ENCODE measurements at regions not wholly inside any gene's neighbourhood (a gene's known extent, or its start where the extent isn't known, plus 50 kb on each side); places are given as distances from the start of the nearest gene placed in this dataset.

- no peak overlapping the region for H3K27ac ChIP-seq (ENCODE audit: control insufficient read depth, insufficient read depth, low read length)
- H2AFZ ChIP-seq (ENCODE audit: control insufficient read depth, low read length): no peak overlapping the region
- H3K9me1 ChIP-seq (ENCODE audit: control insufficient read depth, extremely low read depth, insufficient read depth, low read length): no peaks in the 10 kb centered on the region
- DNase-seq (ENCODE audit: low read depth, low spot score): no peak
- H4K20me1 ChIP-seq (ENCODE audit: control insufficient read depth, extremely low read depth, insufficient read depth, low read length): no peaks in the 10 kb centered on the region
- H3K27me3 ChIP-seq (ENCODE audit: control insufficient read depth, extremely low read depth, insufficient read depth, low read length): no peaks in the 10 kb centered on the region
- no peak overlapping the region for H3K4me2 ChIP-seq (ENCODE audit: control insufficient read depth, extremely low read depth, insufficient read depth, low read depth, low read length)
- no peaks in the 10 kb centered on the region for H3K9me3 ChIP-seq (ENCODE audit: control insufficient read depth, low read depth, low read length)
- FAIRE-seq: no peak
- dilution Hi-C loops (cut with MboI; ENCODE audit: extremely low pct_ligation_motif_present, low sequenced_read_pairs): no loop called here
- H3K79me2 ChIP-seq (ENCODE audit: control insufficient read depth, insufficient read depth, low read length): no peaks in the 10 kb centered on the region
- H3K36me3 ChIP-seq (ENCODE audit: control insufficient read depth in 2 of 2, extremely low read depth in 1 of 2, insufficient read depth in 2 of 2, low read length in 2 of 2): no peaks in the 10 kb centered on the region
- no peak overlapping the region for H3K4me3 ChIP-seq (ENCODE audit: control insufficient read depth in 2 of 3, extremely low read depth in 1 of 3, insufficient read depth in 2 of 3, low read depth in 1 of 3, low read length in 3 of 3)
- no peak overlapping the region for H3K9ac ChIP-seq (ENCODE audit: control insufficient read depth, extremely low read depth, insufficient read depth, low read length)
- no peaks in the 10 kb centered on the region for H3K4me1 ChIP-seq (ENCODE audit: control insufficient read depth, extremely low read depth, insufficient read depth, low read length)
- TF ChIP-seq, protein P1, sequence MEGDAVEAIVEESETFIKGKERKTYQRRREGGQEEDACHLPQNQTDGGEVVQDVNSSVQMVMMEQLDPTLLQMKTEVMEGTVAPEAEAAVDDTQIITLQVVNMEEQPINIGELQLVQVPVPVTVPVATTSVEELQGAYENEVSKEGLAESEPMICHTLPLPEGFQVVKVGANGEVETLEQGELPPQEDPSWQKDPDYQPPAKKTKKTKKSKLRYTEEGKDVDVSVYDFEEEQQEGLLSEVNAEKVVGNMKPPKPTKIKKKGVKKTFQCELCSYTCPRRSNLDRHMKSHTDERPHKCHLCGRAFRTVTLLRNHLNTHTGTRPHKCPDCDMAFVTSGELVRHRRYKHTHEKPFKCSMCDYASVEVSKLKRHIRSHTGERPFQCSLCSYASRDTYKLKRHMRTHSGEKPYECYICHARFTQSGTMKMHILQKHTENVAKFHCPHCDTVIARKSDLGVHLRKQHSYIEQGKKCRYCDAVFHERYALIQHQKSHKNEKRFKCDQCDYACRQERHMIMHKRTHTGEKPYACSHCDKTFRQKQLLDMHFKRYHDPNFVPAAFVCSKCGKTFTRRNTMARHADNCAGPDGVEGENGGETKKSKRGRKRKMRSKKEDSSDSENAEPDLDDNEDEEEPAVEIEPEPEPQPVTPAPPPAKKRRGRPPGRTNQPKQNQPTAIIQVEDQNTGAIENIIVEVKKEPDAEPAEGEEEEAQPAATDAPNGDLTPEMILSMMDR (optimal IDR thresholded peaks at IDR 0.05 in 1 of 3, IDR thresholded peaks at IDR 0.05 in 1 of 3, conservative IDR thresholded peaks at IDR 0.05 in 1 of 3; ENCODE audit: extremely low read depth in 1 of 3, insufficient read depth in 2 of 3, low read length in 3 of 3): no peak
- TF ChIP-seq EZH2 (IDR thresholded peaks at IDR 0.05; ENCODE audit: low read length): no peak
Measured at GRCh38 chr2:167776359-167776758, 471.0 kb downstream of the STK39 start.

DNA sequence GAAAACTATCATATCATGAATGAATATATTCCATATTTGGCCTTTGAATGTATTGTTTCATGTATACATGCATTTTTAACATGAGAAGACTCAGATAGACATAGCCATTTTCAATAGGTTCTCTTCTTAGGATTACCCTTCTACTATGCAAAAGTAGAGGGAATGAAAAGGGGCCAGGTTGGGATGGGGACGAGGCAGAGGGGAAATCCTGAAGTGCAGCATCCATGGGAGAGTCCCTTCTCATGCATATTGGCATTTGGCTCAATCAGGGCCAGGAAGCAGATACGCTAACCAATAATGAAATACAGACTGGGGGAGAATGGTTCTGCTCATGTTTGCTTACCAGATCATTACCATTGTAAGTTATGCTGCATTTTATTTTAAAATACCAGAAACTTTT is 475.8 kb downstream of the STK39 start:
- Histone ChIP-seq H3K27me3 (ENCODE audit: control insufficient read depth, extremely low read depth, insufficient read depth, low read length) (no peaks in the 10 kb centered on the region), H4K20me1 (ENCODE audit: control insufficient read depth, extremely low read depth, insufficient read depth, low read length) (no peaks in the 10 kb centered on the region), H3K4me3 (ENCODE audit: control insufficient read depth in 2 of 3, extremely low read depth in 1 of 3, insufficient read depth in 2 of 3, low read depth in 1 of 3, low read length in 3 of 3) (no peak overlapping the region), H3K4me2 (ENCODE audit: control insufficient read depth, extremely low read depth, insufficient read depth, low read depth, low read length) (no peak overlapping the region), H3K9me3 (ENCODE audit: control insufficient read depth, low read depth, low read length) (no peaks in the 10 kb centered on the region), H3K9ac (ENCODE audit: control insufficient read depth, extremely low read depth, insufficient read depth, low read length) (no peak overlapping the region), H3K36me3 (ENCODE audit: control insufficient read depth in 2 of 2, extremely low read depth in 1 of 2, insufficient read depth in 2 of 2, low read length in 2 of 2) (no peaks in the 10 kb centered on the region), H2AFZ (ENCODE audit: control insufficient read depth, low read length) (no peak overlapping the region), H3K9me1 (ENCODE audit: control insufficient read depth, extremely low read depth, insufficient read depth, low read length) (no peaks in the 10 kb centered on the region), H3K4me1 (ENCODE audit: control insufficient read depth, extremely low read depth, insufficient read depth, low read length) (no peaks in the 10 kb centered on the region), H3K27ac (ENCODE audit: control insufficient read depth, insufficient read depth, low read length) (no peak overlapping the region), H3K79me2 (ENCODE audit: control insufficient read depth, insufficient read depth, low read length) (no peaks in the 10 kb centered on the region)
- TF ChIP-seq, protein P1 (optimal IDR thresholded peaks at IDR 0.05 in 1 of 3, IDR thresholded peaks at IDR 0.05 in 1 of 3, conservative IDR thresholded peaks at IDR 0.05 in 1 of 3; ENCODE audit: extremely low read depth in 1 of 3, insufficient read depth in 2 of 3, low read length in 3 of 3): no peak
- no peak for TF ChIP-seq EZH2 (IDR thresholded peaks at IDR 0.05; ENCODE audit: low read length)
- DNase-seq (ENCODE audit: low read depth, low spot score) (no peak), FAIRE-seq (no peak)
- dilution Hi-C loops (cut with MboI; ENCODE audit: extremely low pct_ligation_motif_present, low sequenced_read_pairs): no loop called here

Data from keratinocyte (primary cell).